Right lobe of liver (tissue), 6 donors: ENCODE measurements at regions not wholly inside any gene's neighbourhood (a gene's known extent, or its start where the extent isn't known, plus 50 kb on each side); places are given as distances from the start of the nearest gene placed in this dataset.
"Not testable (repeated sequence)": the region's sequence is repeated elsewhere in the genome, so short reads cannot be mapped to it uniquely, and the experiment has no call there.

Experiments used
- ATAC-seq, 4 donors: fragments of 200-7000 bp; cut with Tn5 transposase; one replicate each; pipeline ENCODE4 v1.9.1; 2020; ENCODE audit warnings: mild to moderate bottlenecking in 4 of 4, moderate library complexity in 4 of 4
- DNase-seq, 3 donors: peaks; one replicate each; pipeline ENCODE4 v3.0.0-alpha.2; 2020
- H3K27ac ChIP-seq, 3 donors: fragments of 200-600 bp; one replicate each; pipeline ENCODE4 v1.8.0; 2022
- H3K27me3 ChIP-seq, 2 donors: fragments of 200-600 bp; one replicate each; pipeline ENCODE4 v1.8.0; 2022
- H3K36me3 ChIP-seq, 4 donors: fragments of 200-600 bp; sonication (generic) in 1 of 4; one replicate each; pipeline versions ENCODE4 v1.5.1 to v1.8.0; 2017 to 2022; ENCODE audit warnings: control low read depth in 1 of 4
- H3K4me1 ChIP-seq, 4 donors: fragments of 200-600 bp; sonication (generic) in 1 of 4; one replicate each; pipeline versions ENCODE4 v1.5.1 to v1.8.0; 2017 to 2022; ENCODE audit warnings: control low read depth in 1 of 4
- H3K4me3 ChIP-seq, 3 donors: fragments of 200-600 bp; one replicate each; pipeline ENCODE4 v1.8.0; 2022
- H3K9me3 ChIP-seq, 4 donors: fragments of 200-600 bp; sonication (generic) in 1 of 4; one replicate each; pipeline versions ENCODE4 v1.5.1 to v1.8.0; 2017 to 2022; ENCODE audit warnings: control low read depth in 1 of 4
- POLR2A ChIP-seq: fragments of 450-650 bp; IDR thresholded peaks from one replicate; pipeline ENCODE4 v1.6.1; 2017; ENCODE audit warnings: antibody characterized with exemption, mild to moderate bottlenecking
- WGBS: methylation state at CpG from one replicate; pipeline ENCODE4 v1.1.6; 2018; ENCODE audit warnings: low coverage, low lambda C conversion rate; ENCODE audit not compliant: insufficient coverage; ENCODE audit errors: missing lambda C conversion rate; 5-methylcytosine and 5-hydroxymethylcytosine counted together
- intact Hi-C, 2 donors: fragments of 100-400 bp; cut with DNase I; formaldehyde crosslinking; loops; one replicate each; pipeline versions ENCODE4 v1.11.2 to v1.14.1; 2022
- TF ChIP-seq, protein P1 (sequence below), 4 donors: fragments of 200-600 bp in 3 of 4; fragments of 450-650 bp in 1 of 4; IDR thresholded peaks; one replicate each; pipeline versions ENCODE4 v1.5.1 to v1.8.0; 2016 to 2022; ENCODE audit warnings: antibody characterized with exemption in 4 of 4, mild to moderate bottlenecking in 2 of 4
- donor health status: DM: no; HTN: yes; CAD: no.
- donor health status: DM: no; HTN: no; CAD: no.
- donor health status: DM: no; HTN: no; CAD: no.
- donor health status: DM: no; HTN: yes; CAD: no.
- donor health status: DM: no; HTN: yes; CAD: no.

DNA sequence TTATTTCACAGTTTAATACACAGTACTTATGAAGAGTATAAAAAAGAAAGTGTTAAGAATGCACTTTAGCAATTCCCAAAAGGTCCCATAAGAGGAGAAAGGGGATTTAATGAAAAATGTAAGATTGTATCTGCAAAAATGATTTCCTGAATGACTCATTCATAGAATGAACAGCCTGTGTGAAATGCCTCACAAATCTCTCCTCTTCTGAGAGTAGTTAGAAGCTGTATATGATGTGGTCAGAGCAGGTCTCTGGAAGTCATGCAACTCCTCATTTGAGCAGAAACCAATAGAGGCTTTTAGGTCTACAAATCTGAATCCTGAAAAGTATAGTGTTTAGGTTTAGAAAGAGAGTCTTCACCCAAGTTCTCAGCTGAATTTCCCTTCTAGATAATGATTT lies 381.3 kb upstream of the INTU start:
- Histone ChIP-seq H3K4me1 (no peaks in the 10 kb centered on the region), H3K27ac (no peak overlapping the region), H3K27me3 (no peaks in the 10 kb centered on the region), H3K9me3 (no peaks in the 10 kb centered on the region), H3K4me3 (no peak overlapping the region), H3K36me3 (no peaks in the 10 kb centered on the region)
- ATAC-seq (no peak), DNase-seq (no peak)
- intact Hi-C loops: no loop called here
- TF ChIP-seq, protein P1, sequence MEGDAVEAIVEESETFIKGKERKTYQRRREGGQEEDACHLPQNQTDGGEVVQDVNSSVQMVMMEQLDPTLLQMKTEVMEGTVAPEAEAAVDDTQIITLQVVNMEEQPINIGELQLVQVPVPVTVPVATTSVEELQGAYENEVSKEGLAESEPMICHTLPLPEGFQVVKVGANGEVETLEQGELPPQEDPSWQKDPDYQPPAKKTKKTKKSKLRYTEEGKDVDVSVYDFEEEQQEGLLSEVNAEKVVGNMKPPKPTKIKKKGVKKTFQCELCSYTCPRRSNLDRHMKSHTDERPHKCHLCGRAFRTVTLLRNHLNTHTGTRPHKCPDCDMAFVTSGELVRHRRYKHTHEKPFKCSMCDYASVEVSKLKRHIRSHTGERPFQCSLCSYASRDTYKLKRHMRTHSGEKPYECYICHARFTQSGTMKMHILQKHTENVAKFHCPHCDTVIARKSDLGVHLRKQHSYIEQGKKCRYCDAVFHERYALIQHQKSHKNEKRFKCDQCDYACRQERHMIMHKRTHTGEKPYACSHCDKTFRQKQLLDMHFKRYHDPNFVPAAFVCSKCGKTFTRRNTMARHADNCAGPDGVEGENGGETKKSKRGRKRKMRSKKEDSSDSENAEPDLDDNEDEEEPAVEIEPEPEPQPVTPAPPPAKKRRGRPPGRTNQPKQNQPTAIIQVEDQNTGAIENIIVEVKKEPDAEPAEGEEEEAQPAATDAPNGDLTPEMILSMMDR (IDR thresholded peaks at IDR 0.05): no peak
- no peak for TF ChIP-seq POLR2A

DNA sequence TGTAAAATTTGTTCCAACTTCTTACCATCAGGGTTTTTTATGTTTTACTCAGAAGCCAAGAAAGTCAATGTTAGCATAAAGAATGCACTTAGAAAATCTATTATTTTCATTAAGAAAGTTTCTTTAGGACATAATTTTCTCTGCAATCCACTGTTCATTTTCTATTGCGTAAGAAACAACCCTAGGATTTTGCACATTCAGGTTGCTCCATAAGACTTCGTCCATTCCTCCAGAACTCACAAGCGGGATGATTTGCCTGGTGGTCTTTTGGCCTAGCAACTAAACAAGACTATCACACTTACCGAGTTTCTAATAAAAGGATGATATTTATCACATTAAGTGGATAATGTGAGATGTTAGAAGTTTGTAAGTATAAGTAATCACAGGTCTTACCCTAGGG lies 376.3 kb upstream of the INTU start:
- WGBS: 50% methylated on average over 4 of the region's 4 CpGs
- no peaks in the 10 kb centered on the region for H3K9me3 ChIP-seq
- no peak overlapping the region for H3K4me3 ChIP-seq
- DNase-seq: no peak
- no peak overlapping the region for H3K27ac ChIP-seq
- TF ChIP-seq, protein P1 (IDR thresholded peaks at IDR 0.05): no peak
- no peak for TF ChIP-seq POLR2A
- H3K36me3 ChIP-seq: no peaks in the 10 kb centered on the region
- intact Hi-C loops: no loop called here
- no peaks in the 10 kb centered on the region for H3K4me1 ChIP-seq
- ATAC-seq: no peak
- no peaks in the 10 kb centered on the region for H3K27me3 ChIP-seq

DNA sequence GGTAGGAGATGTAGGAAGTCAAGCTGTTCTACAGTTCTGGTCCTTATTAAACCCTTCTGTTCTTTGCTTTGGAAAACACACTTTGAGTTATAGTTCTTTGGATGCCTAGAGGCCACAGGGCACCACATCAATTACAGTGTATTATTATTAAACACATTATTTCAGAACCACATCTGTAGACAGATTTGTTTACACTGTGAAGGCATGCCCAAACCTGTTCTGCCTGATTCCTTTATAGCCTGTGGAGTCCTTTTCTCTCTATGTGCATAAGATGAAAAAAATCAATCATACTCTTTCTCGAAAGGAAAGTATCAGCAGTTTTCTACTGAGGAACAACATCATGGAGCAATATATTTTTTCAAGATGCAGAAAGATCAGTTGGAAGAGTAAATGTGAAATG lies 371.3 kb upstream of the INTU start:
- H3K4me1 ChIP-seq: no peaks in the 10 kb centered on the region
- H3K27me3 ChIP-seq: no peaks in the 10 kb centered on the region
- no peaks in the 10 kb centered on the region for H3K9me3 ChIP-seq
- intact Hi-C loops: no loop called here
- 43% methylated on average over 1 of the region's 1 CpG for WGBS
- TF ChIP-seq POLR2A: no peak
- TF ChIP-seq, protein P1 (IDR thresholded peaks at IDR 0.05): no peak
- no peak for DNase-seq
- H3K27ac ChIP-seq: no peak overlapping the region
- no peak overlapping the region for H3K4me3 ChIP-seq
- no peak for ATAC-seq
- H3K36me3 ChIP-seq: no peaks in the 10 kb centered on the region

DNA sequence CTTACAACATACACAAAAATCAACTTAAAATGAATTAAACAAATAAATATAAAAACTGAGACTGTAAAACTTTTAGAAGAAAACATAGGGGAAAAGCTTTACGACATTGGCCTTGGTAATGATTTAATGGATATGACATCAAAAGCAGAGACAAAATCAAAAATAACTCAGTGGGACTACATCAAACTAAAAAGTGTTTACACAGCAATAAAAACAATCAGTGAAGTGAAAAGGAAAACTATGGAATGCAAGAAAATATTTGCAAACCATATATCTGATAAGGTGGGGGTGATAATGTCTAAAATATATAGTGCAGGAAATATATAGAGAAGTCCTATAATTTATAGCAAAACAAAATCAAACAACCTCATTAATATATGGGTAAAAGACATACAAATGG lies 364.4 kb upstream of the INTU start:
- WGBS: 89% methylated on average over 1 of the region's 1 CpG
- intact Hi-C loops: no loop called here
- Histone ChIP-seq H3K27ac (no peak overlapping the region), H3K9me3 (no peaks in the 10 kb centered on the region), H3K36me3 (no peaks in the 10 kb centered on the region), H3K4me1 (no peaks in the 10 kb centered on the region), H3K4me3 (no peak overlapping the region), H3K27me3 (no peaks in the 10 kb centered on the region)
- TF ChIP-seq, protein P1 (IDR thresholded peaks at IDR 0.05): no peak
- no peak for TF ChIP-seq POLR2A
- DNase-seq (no peak), ATAC-seq (no peak)

DNA sequence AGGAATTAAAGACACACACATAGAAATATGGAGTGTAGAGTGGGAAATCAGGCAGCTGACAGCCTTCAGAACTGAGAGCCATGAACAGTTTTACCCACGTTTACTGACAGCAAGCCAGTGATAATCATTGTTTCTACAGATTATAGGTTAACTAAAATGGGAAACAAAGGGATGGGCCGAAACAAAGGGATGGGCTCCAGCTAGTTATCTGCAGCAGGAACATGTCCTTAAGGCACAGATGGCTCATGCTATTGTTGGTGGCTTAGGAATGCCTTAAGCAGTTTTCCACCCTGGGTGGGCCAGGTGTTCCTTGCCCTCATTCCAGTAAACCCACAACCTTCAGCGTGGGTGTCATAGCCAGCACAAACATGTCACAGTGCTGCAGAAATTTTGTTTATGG lies 355.7 kb upstream of the INTU start:
- H3K4me1 ChIP-seq, H3K27ac ChIP-seq, H3K9me3 ChIP-seq, H3K27me3 ChIP-seq, H3K4me3 ChIP-seq, DNase-seq, intact Hi-C loops, ATAC-seq, H3K36me3 ChIP-seq: not testable (repeated sequence)
- WGBS: 44% methylated on average over 3 of the region's 3 CpGs
